Gastroesophageal sphincter (tissue), 3 donors: ENCODE measurements at regions not wholly inside any gene's neighbourhood (a gene's known extent, or its start where the extent isn't known, plus 50 kb on each side); places are given as distances from the start of the nearest gene placed in this dataset.
"Not testable (repeated sequence)": the region's sequence is repeated elsewhere in the genome, so short reads cannot be mapped to it uniquely, and the experiment has no call there.

ENCODE experiments used
- EP300 ChIP-seq: sonication (generic); formaldehyde crosslinking; IDR thresholded peaks from one replicate; pipeline ENCODE4 v1.6.1; 2017; ENCODE audit warnings: antibody characterized with exemption, mild to moderate bottlenecking
- TF ChIP-seq, protein P1 (sequence below), 4 experiments: fragments of 200-600 bp in 2 of 4; fragments of 450-650 bp in 2 of 4; sonication (generic) in 1 of 4; IDR thresholded peaks; one replicate each; pipeline ENCODE4 v1.5.1; 2017 to 2019; ENCODE audit warnings: antibody characterized with exemption in 4 of 4, mild to moderate bottlenecking in 2 of 4, moderate library complexity in 2 of 4

GRCh38 chrX:109144173-109144572 is 337.7 kb downstream of the GUCY2F start:
- TF ChIP-seq, protein P1, sequence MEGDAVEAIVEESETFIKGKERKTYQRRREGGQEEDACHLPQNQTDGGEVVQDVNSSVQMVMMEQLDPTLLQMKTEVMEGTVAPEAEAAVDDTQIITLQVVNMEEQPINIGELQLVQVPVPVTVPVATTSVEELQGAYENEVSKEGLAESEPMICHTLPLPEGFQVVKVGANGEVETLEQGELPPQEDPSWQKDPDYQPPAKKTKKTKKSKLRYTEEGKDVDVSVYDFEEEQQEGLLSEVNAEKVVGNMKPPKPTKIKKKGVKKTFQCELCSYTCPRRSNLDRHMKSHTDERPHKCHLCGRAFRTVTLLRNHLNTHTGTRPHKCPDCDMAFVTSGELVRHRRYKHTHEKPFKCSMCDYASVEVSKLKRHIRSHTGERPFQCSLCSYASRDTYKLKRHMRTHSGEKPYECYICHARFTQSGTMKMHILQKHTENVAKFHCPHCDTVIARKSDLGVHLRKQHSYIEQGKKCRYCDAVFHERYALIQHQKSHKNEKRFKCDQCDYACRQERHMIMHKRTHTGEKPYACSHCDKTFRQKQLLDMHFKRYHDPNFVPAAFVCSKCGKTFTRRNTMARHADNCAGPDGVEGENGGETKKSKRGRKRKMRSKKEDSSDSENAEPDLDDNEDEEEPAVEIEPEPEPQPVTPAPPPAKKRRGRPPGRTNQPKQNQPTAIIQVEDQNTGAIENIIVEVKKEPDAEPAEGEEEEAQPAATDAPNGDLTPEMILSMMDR (IDR thresholded peaks at IDR 0.05) = not testable (repeated sequence)
- TF ChIP-seq EP300 = not testable (repeated sequence)
